ENCODE measurements at regions not wholly inside any gene's neighbourhood (a gene's known extent, or its start where the extent isn't known, plus 50 kb on each side); places are given as distances from the start of the nearest gene placed in this dataset.

DNA sequence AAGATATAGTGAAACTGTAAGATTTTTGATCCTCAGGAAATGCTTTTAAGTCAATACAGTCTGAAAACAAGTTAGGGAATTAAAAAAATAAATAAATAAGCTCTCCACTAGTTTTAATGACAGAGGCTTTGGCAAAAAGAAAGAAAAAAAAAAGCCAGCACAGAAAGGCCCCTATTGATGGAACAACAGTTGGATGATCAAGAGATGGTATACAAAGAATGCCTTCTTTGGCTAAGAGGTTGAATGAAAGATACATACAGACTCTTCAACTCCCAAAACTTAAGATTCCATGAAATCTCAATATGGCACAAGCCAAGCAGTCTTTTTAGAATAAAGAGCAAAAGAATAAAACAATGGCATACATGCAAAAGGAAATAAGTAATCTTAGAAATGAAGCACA, 64.0 kb upstream of the GALNT5 start:
- no peak for TF ChIP-seq EZH2 (IDR thresholded peaks at IDR 0.05; ENCODE audit: borderline replicate concordance, insufficient read depth, low read depth, low read length, poor library complexity, severe bottlenecking)
- TF ChIP-seq, protein P1, sequence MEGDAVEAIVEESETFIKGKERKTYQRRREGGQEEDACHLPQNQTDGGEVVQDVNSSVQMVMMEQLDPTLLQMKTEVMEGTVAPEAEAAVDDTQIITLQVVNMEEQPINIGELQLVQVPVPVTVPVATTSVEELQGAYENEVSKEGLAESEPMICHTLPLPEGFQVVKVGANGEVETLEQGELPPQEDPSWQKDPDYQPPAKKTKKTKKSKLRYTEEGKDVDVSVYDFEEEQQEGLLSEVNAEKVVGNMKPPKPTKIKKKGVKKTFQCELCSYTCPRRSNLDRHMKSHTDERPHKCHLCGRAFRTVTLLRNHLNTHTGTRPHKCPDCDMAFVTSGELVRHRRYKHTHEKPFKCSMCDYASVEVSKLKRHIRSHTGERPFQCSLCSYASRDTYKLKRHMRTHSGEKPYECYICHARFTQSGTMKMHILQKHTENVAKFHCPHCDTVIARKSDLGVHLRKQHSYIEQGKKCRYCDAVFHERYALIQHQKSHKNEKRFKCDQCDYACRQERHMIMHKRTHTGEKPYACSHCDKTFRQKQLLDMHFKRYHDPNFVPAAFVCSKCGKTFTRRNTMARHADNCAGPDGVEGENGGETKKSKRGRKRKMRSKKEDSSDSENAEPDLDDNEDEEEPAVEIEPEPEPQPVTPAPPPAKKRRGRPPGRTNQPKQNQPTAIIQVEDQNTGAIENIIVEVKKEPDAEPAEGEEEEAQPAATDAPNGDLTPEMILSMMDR (IDR thresholded peaks at IDR 0.05): no peak

Data from B cell (primary cell).